ENCODE measurements at regions not wholly inside any gene's neighbourhood (a gene's known extent, or its start where the extent isn't known, plus 50 kb on each side); places are given as distances from the start of the nearest gene placed in this dataset.

GRCh38 chr1:226482975-226483700 lies 65.4 kb upstream of the STUM start:
- TF ChIP-seq YY1 (tag by site-specific recombination; IDR thresholded peaks at IDR 0.05) (no peak), OSR2 (tag by site-specific recombination; IDR thresholded peaks at IDR 0.05) (no peak), CTCF (tag by site-specific recombination; IDR thresholded peaks at IDR 0.05) (no peak), ZNF837 (tag by site-specific recombination; IDR thresholded peaks at IDR 0.05) (no peak), ZNF221 (tag by site-specific recombination; IDR thresholded peaks at IDR 0.05; ENCODE audit: borderline replicate concordance) (no peak), ZNF555 (tag by site-specific recombination; conservative IDR thresholded peaks at IDR 0.05) (no peak), REST (tag by site-specific recombination; IDR thresholded peaks at IDR 0.05) (no peak), GLIS1 (tag by site-specific recombination; IDR thresholded peaks at IDR 0.05) (no peak), ZBTB8A (tag by site-specific recombination; IDR thresholded peaks at IDR 0.05) (no peak), ZNF677 (tag by site-specific recombination; IDR thresholded peaks at IDR 0.05) (no peak), ZNF639 (tag by site-specific recombination; IDR thresholded peaks at IDR 0.05) (no peak), PATZ1 (tag by site-specific recombination; IDR thresholded peaks at IDR 0.05) (no peak), ZEB2 (tag by site-specific recombination; IDR thresholded peaks at IDR 0.05) (no peak)
